ENCODE measurements at regions not wholly inside any gene's neighbourhood (a gene's known extent, or its start where the extent isn't known, plus 50 kb on each side); places are given as distances from the start of the nearest gene placed in this dataset.

- Histone ChIP-seq H3K36me3 (ENCODE audit: control insufficient read depth, insufficient read depth, low read length) (no peaks in the 10 kb centered on the region), H3K4me1 (ENCODE audit: control insufficient read depth, insufficient read depth, low read length) (no peaks in the 10 kb centered on the region), H3K27me3 (ENCODE audit: control insufficient read depth, insufficient read depth, low read length) (no peaks in the 10 kb centered on the region), H3K9ac (ENCODE audit: low read depth, low read length) (no peak overlapping the region), H3K4me3 (ENCODE audit: low read depth, low read length) (no peak overlapping the region), H3K9me3 (ENCODE audit: control insufficient read depth, insufficient read depth, low read length) (no peaks in the 10 kb centered on the region)
Measured at GRCh38 chr12:39240587-39240986, 202.3 kb downstream of the KIF21A start.

GRCh38 chr12:39239490-39240486, 203.1 kb downstream of the KIF21A start:
- Histone ChIP-seq H3K36me3 (ENCODE audit: control insufficient read depth, insufficient read depth, low read length) (no peaks in the 10 kb centered on the region), H3K4me3 (ENCODE audit: low read depth, low read length) (no peak overlapping the region), H3K9ac (ENCODE audit: low read depth, low read length) (no peak overlapping the region), H3K9me3 (ENCODE audit: control insufficient read depth, insufficient read depth, low read length) (no peaks in the 10 kb centered on the region), H3K4me1 (ENCODE audit: control insufficient read depth, insufficient read depth, low read length) (no peaks in the 10 kb centered on the region), H3K27me3 (ENCODE audit: control insufficient read depth, insufficient read depth, low read length) (no peaks in the 10 kb centered on the region)

- Histone ChIP-seq H3K9ac (ENCODE audit: low read depth, low read length) (no peak overlapping the region), H3K27me3 (ENCODE audit: control insufficient read depth, insufficient read depth, low read length) (no peaks in the 10 kb centered on the region), H3K4me3 (ENCODE audit: low read depth, low read length) (no peak overlapping the region), H3K36me3 (ENCODE audit: control insufficient read depth, insufficient read depth, low read length) (no peaks in the 10 kb centered on the region), H3K9me3 (ENCODE audit: control insufficient read depth, insufficient read depth, low read length) (no peaks in the 10 kb centered on the region), H3K4me1 (ENCODE audit: control insufficient read depth, insufficient read depth, low read length) (no peaks in the 10 kb centered on the region)
Measured at GRCh38 chr12:39237004-39237403, 205.9 kb downstream of the KIF21A start.

GRCh38 chr12:39235990-39236767, 206.7 kb downstream of the KIF21A start:
- H3K4me1 ChIP-seq (ENCODE audit: control insufficient read depth, insufficient read depth, low read length), result no peaks in the 10 kb centered on the region
- no peak overlapping the region for H3K9ac ChIP-seq (ENCODE audit: low read depth, low read length)
- H3K9me3 ChIP-seq (ENCODE audit: control insufficient read depth, insufficient read depth, low read length), result no peaks in the 10 kb centered on the region
- no peak overlapping the region for H3K4me3 ChIP-seq (ENCODE audit: low read depth, low read length)
- H3K27me3 ChIP-seq (ENCODE audit: control insufficient read depth, insufficient read depth, low read length), result no peaks in the 10 kb centered on the region
- no peaks in the 10 kb centered on the region for H3K36me3 ChIP-seq (ENCODE audit: control insufficient read depth, insufficient read depth, low read length)

GRCh38 chr12:39230086-39230485, 212.8 kb downstream of the KIF21A start:
- Histone ChIP-seq H3K4me3 (ENCODE audit: low read depth, low read length) (no peak overlapping the region), H3K9ac (ENCODE audit: low read depth, low read length) (no peak overlapping the region), H3K4me1 (ENCODE audit: control insufficient read depth, insufficient read depth, low read length) (no peaks in the 10 kb centered on the region), H3K27me3 (ENCODE audit: control insufficient read depth, insufficient read depth, low read length) (no peaks in the 10 kb centered on the region), H3K9me3 (ENCODE audit: control insufficient read depth, insufficient read depth, low read length) (no peaks in the 10 kb centered on the region), H3K36me3 (ENCODE audit: control insufficient read depth, insufficient read depth, low read length) (no peaks in the 10 kb centered on the region)

GRCh38 chr12:39227218-39227617, 215.7 kb downstream of the KIF21A start:
- Histone ChIP-seq H3K9ac (ENCODE audit: low read depth, low read length) (no peak overlapping the region), H3K9me3 (ENCODE audit: control insufficient read depth, insufficient read depth, low read length) (no peaks in the 10 kb centered on the region), H3K27me3 (ENCODE audit: control insufficient read depth, insufficient read depth, low read length) (no peaks in the 10 kb centered on the region), H3K4me3 (ENCODE audit: low read depth, low read length) (no peak overlapping the region), H3K4me1 (ENCODE audit: control insufficient read depth, insufficient read depth, low read length) (no peaks in the 10 kb centered on the region), H3K36me3 (ENCODE audit: control insufficient read depth, insufficient read depth, low read length) (no peaks in the 10 kb centered on the region)

GRCh38 chr12:39224971-39225370, 217.9 kb downstream of the KIF21A start:
- Histone ChIP-seq H3K4me3 (ENCODE audit: low read depth, low read length) (no peak overlapping the region), H3K36me3 (ENCODE audit: control insufficient read depth, insufficient read depth, low read length) (no peaks in the 10 kb centered on the region), H3K27me3 (ENCODE audit: control insufficient read depth, insufficient read depth, low read length) (no peaks in the 10 kb centered on the region), H3K9me3 (ENCODE audit: control insufficient read depth, insufficient read depth, low read length) (no peaks in the 10 kb centered on the region), H3K4me1 (ENCODE audit: control insufficient read depth, insufficient read depth, low read length) (no peaks in the 10 kb centered on the region), H3K9ac (ENCODE audit: low read depth, low read length) (no peak overlapping the region)

- Histone ChIP-seq H3K4me3 (ENCODE audit: low read depth, low read length) (no peak overlapping the region), H3K9ac (ENCODE audit: low read depth, low read length) (no peak overlapping the region), H3K4me1 (ENCODE audit: control insufficient read depth, insufficient read depth, low read length) (no peaks in the 10 kb centered on the region), H3K36me3 (ENCODE audit: control insufficient read depth, insufficient read depth, low read length) (no peaks in the 10 kb centered on the region), H3K9me3 (ENCODE audit: control insufficient read depth, insufficient read depth, low read length) (no peaks in the 10 kb centered on the region), H3K27me3 (ENCODE audit: control insufficient read depth, insufficient read depth, low read length) (no peaks in the 10 kb centered on the region)
Measured at GRCh38 chr12:39205969-39206368, 237.0 kb downstream of the KIF21A start.

GRCh38 chr12:39199351-39199750, 243.6 kb downstream of the KIF21A start:
- no peak overlapping the region for H3K4me3 ChIP-seq (ENCODE audit: low read depth, low read length)

GRCh38 chr12:39188689-39189088, 254.2 kb downstream of the KIF21A start:
- Histone ChIP-seq H3K36me3 (ENCODE audit: control insufficient read depth, insufficient read depth, low read length) (no peaks in the 10 kb centered on the region), H3K4me3 (ENCODE audit: low read depth, low read length) (no peak overlapping the region), H3K9ac (ENCODE audit: low read depth, low read length) (no peak overlapping the region), H3K4me1 (ENCODE audit: control insufficient read depth, insufficient read depth, low read length) (no peaks in the 10 kb centered on the region), H3K9me3 (ENCODE audit: control insufficient read depth, insufficient read depth, low read length) (no peaks in the 10 kb centered on the region), H3K27me3 (ENCODE audit: control insufficient read depth, insufficient read depth, low read length) (no peaks in the 10 kb centered on the region)

More at GRCh38 chr12:39199351-39199750, 243.6 kb downstream of the KIF21A start:
- H3K9ac ChIP-seq (ENCODE audit: low read depth, low read length), result no peak overlapping the region
- no peaks in the 10 kb centered on the region for H3K4me1 ChIP-seq (ENCODE audit: control insufficient read depth, insufficient read depth, low read length)
- H3K9me3 ChIP-seq (ENCODE audit: control insufficient read depth, insufficient read depth, low read length), result no peaks in the 10 kb centered on the region
- no peaks in the 10 kb centered on the region for H3K36me3 ChIP-seq (ENCODE audit: control insufficient read depth, insufficient read depth, low read length)
- no peaks in the 10 kb centered on the region for H3K27me3 ChIP-seq (ENCODE audit: control insufficient read depth, insufficient read depth, low read length)

GRCh38 chr12:39186744-39187143, 256.2 kb downstream of the KIF21A start:
- H3K9me3 ChIP-seq (ENCODE audit: control insufficient read depth, insufficient read depth, low read length), result no peaks in the 10 kb centered on the region
- H3K27me3 ChIP-seq (ENCODE audit: control insufficient read depth, insufficient read depth, low read length), result no peaks in the 10 kb centered on the region
- no peaks in the 10 kb centered on the region for H3K4me1 ChIP-seq (ENCODE audit: control insufficient read depth, insufficient read depth, low read length)
- no peaks in the 10 kb centered on the region for H3K36me3 ChIP-seq (ENCODE audit: control insufficient read depth, insufficient read depth, low read length)
- H3K9ac ChIP-seq (ENCODE audit: low read depth, low read length), result no peak overlapping the region
- H3K4me3 ChIP-seq (ENCODE audit: low read depth, low read length), result no peak overlapping the region
